OCI-LY3 (cell line): ENCODE measurements at regions not wholly inside any gene's neighbourhood (a gene's known extent, or its start where the extent isn't known, plus 50 kb on each side); places are given as distances from the start of the nearest gene placed in this dataset.

Experiments used
- EZH2phosphoT487 ChIP-seq: fragments of 200-600 bp; shearing (Covaris generic); IDR thresholded peaks from 2 replicates; pipeline ENCODE4 v1.6.1; 2018; ENCODE audit warnings: antibody characterized with exemption, mixed run types, low read depth
- TF ChIP-seq, protein P1 (sequence below): fragments of 200-600, 300-600 bp; sonication (generic); IDR thresholded peaks from 2 replicates; pipeline ENCODE4 v1.5.1; 2014; ENCODE audit warnings: antibody characterized with exemption, low read length, low read depth

DNA sequence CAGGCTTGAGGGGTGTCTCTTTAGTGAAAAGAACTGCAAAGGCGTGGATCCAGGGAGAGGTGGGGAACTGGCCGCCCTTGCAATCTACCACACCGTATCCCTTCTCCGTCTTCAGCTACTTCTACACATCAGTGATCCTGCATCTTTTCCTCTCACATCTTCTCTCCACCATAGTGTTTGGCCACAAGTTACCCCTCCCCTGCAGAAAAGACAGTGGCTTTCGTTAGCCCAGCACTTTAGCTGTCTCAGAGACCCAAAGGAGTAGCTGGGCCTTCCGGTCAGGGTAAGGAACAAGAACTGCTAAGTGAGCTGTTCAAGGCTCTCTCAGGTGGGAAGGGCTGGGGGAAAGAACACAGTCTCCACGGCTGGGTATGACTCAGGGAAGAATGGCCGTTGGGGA, 158.4 kb downstream of the NDUFA12 start:
- TF ChIP-seq, protein P1, sequence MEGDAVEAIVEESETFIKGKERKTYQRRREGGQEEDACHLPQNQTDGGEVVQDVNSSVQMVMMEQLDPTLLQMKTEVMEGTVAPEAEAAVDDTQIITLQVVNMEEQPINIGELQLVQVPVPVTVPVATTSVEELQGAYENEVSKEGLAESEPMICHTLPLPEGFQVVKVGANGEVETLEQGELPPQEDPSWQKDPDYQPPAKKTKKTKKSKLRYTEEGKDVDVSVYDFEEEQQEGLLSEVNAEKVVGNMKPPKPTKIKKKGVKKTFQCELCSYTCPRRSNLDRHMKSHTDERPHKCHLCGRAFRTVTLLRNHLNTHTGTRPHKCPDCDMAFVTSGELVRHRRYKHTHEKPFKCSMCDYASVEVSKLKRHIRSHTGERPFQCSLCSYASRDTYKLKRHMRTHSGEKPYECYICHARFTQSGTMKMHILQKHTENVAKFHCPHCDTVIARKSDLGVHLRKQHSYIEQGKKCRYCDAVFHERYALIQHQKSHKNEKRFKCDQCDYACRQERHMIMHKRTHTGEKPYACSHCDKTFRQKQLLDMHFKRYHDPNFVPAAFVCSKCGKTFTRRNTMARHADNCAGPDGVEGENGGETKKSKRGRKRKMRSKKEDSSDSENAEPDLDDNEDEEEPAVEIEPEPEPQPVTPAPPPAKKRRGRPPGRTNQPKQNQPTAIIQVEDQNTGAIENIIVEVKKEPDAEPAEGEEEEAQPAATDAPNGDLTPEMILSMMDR: no peak
- TF ChIP-seq EZH2phosphoT487: no peak
